Neural cell (in vitro differentiated cells): ENCODE measurements at regions not wholly inside any gene's neighbourhood (a gene's known extent, or its start where the extent isn't known, plus 50 kb on each side); places are given as distances from the start of the nearest gene placed in this dataset.

ENCODE experiments used
- H2AFZ ChIP-seq: fragments of 200-600, 300-800 bp; sonication (generic), shearing (Covaris generic); 2 replicates; pipeline ENCODE4 v1.6.0; 2014; ENCODE audit warnings: low read depth, mild to moderate bottlenecking, antibody characterized with exemption, low read length, moderate library complexity
- H3F3A ChIP-seq: fragments of 200-600 bp; shearing (Covaris generic); 2 replicates; pipeline ENCODE4 v1.6.1; 2016; ENCODE audit warnings: mild to moderate bottlenecking, moderate library complexity, mixed read lengths, antibody characterized with exemption, low read length; ENCODE audit not compliant: insufficient read depth, poor library complexity, severe bottlenecking
- H3K27ac ChIP-seq: fragments of 200-600, 300-800 bp; sonication (generic), shearing (Covaris generic); 2 replicates; pipeline ENCODE4 v1.5.1; 2014; ENCODE audit warnings: mild to moderate bottlenecking, low read length, moderate library complexity
- H3K27me3 ChIP-seq: fragments of 300-800, 200-600 bp; sonication (generic), shearing (Covaris generic); 2 replicates; pipeline ENCODE4 v1.6.0; 2014; ENCODE audit warnings: mild to moderate bottlenecking, low read depth, low read length, moderate library complexity; ENCODE audit not compliant: insufficient read depth
- H3K36me3 ChIP-seq: fragments of 300-800, 200-600 bp; sonication (generic), shearing (Covaris generic); 2 replicates; pipeline ENCODE4 v1.5.1; 2014; ENCODE audit warnings: mild to moderate bottlenecking, antibody characterized with exemption, low read length, moderate library complexity; ENCODE audit not compliant: insufficient read depth
- H3K4me2 ChIP-seq: fragments of 300-800, 200-600 bp; sonication (generic), shearing (Covaris generic); 2 replicates; pipeline ENCODE4 v1.6.0; 2014; ENCODE audit warnings: mild to moderate bottlenecking, low read length
- H3K4me3 ChIP-seq: fragments of 300-800, 200-600 bp; sonication (generic), shearing (Covaris generic); 2 replicates; pipeline ENCODE4 v1.5.1; 2014; ENCODE audit warnings: mild to moderate bottlenecking, low read length, moderate library complexity
- H3K79me2 ChIP-seq: fragments of 200-600 bp; shearing (Covaris generic); replicated peaks from 2 replicates; pipeline ENCODE4 v1.6.0; 2014; ENCODE audit warnings: mild to moderate bottlenecking, low read length, moderate library complexity; ENCODE audit not compliant: insufficient read depth
- H3K9ac ChIP-seq: fragments of 300-800, 200-600 bp; sonication (generic), shearing (Covaris generic); 2 replicates; pipeline ENCODE4 v1.6.1; 2016; ENCODE audit warnings: mild to moderate bottlenecking, low read length, mixed read lengths
- H3K9me2 ChIP-seq: fragments of 200-600 bp; shearing (Covaris generic); 2 replicates; pipeline ENCODE4 v1.6.1; 2016; ENCODE audit warnings: mild to moderate bottlenecking, low read length, mixed read lengths; ENCODE audit not compliant: insufficient read depth
- H3K9me3 ChIP-seq: fragments of 200-600, 300-800 bp; sonication (generic), shearing (Covaris generic); 2 replicates; pipeline ENCODE4 v1.6.1; 2016; ENCODE audit warnings: mild to moderate bottlenecking, mixed run types, low read length, moderate library complexity, mixed read lengths
- H4K20me1 ChIP-seq: fragments of 200-600 bp; shearing (Covaris generic); 2 replicates; pipeline ENCODE4 v1.6.1; 2016; ENCODE audit warnings: mild to moderate bottlenecking, mixed run types; ENCODE audit not compliant: insufficient read depth
- EP300 ChIP-seq: fragments of 450-650 bp; conservative IDR thresholded peaks from 2 replicates; pipeline ENCODE4 v1.6.1; 2014; ENCODE audit warnings: antibody characterized with exemption, mild to moderate bottlenecking, moderate library complexity; ENCODE audit not compliant: poor library complexity, severe bottlenecking
- EZH2 ChIP-seq: fragments of 200-600, 300-800 bp; shearing (Covaris generic), sonication (generic); IDR thresholded peaks from 2 replicates; pipeline ENCODE4 v1.6.1; 2014; ENCODE audit warnings: antibody characterized with exemption, low read length, borderline replicate concordance, mild to moderate bottlenecking; ENCODE audit not compliant: insufficient read depth, poor library complexity, severe bottlenecking
- MXI1 ChIP-seq: fragments of 450-650 bp; conservative IDR thresholded peaks from 2 replicates; pipeline ENCODE4 v1.6.1; 2014; ENCODE audit warnings: antibody characterized with exemption, mild to moderate bottlenecking; ENCODE audit not compliant: poor library complexity, severe bottlenecking
- POLR2AphosphoS5 ChIP-seq: IDR thresholded peaks from 2 replicates; pipeline ENCODE4 v1.6.1; 2012
- RAD21 ChIP-seq: fragments of 450-650 bp; conservative IDR thresholded peaks from 2 replicates; pipeline ENCODE4 v1.6.1; 2014; ENCODE audit warnings: antibody characterized with exemption, mild to moderate bottlenecking, moderate library complexity
- SMC3 ChIP-seq: fragments of 450-650 bp; conservative IDR thresholded peaks from 2 replicates; pipeline ENCODE4 v1.6.1; 2014; ENCODE audit warnings: antibody characterized with exemption, mild to moderate bottlenecking, moderate library complexity; ENCODE audit not compliant: poor library complexity
- TAF1 ChIP-seq: IDR thresholded peaks from 2 replicates; pipeline ENCODE4 v1.6.1; 2012; ENCODE audit warnings: low read depth
- TF ChIP-seq, protein P1 (sequence below): IDR thresholded peaks from 2 replicates; pipeline ENCODE4 v1.6.1; 2012; ENCODE audit warnings: borderline replicate concordance
- TF ChIP-seq, protein P2 (sequence below): fragments of 450-650 bp; IDR thresholded peaks from 2 replicates; pipeline ENCODE4 v1.5.1; 2014; ENCODE audit warnings: antibody characterized with exemption, mild to moderate bottlenecking, moderate library complexity; ENCODE audit not compliant: poor library complexity, severe bottlenecking

DNA sequence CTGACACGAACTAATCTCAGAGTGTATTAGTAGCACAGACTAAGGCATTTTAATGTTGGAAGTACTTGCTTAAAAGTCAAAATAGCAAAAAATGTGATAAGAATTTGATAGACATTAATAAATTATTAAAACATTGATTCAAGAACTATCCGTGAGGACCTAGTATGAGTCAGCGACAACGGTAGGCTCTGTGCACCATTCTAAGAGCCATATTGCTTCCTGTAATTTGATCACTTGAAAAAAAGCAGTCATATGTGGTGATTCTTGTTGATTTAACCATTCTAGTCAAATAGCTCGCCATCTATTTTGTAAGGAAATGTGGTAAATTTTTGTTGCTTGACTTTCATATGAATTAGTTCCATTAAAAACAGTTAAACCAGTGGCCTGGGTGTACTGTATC is 534.9 kb upstream of the ARRDC4 start:
- Histone ChIP-seq H3K9me2 (no peaks in the 10 kb centered on the region), H3K79me2 (no peaks in the 10 kb centered on the region), H3K27me3 (no peaks in the 10 kb centered on the region), H3K27ac (no peak overlapping the region), H3F3A (no peaks in the 10 kb centered on the region), H3K4me2 (no peak overlapping the region), H4K20me1 (no peaks in the 10 kb centered on the region), H3K9ac (no peak overlapping the region), H3K36me3 (no peaks in the 10 kb centered on the region), H2AFZ (no peak overlapping the region), H3K4me3 (no peak overlapping the region), H3K9me3 (no peaks in the 10 kb centered on the region)
- TF ChIP-seq TAF1 (no peak), POLR2AphosphoS5 (no peak), SMC3 (no peak), MXI1 (no peak), EZH2 (no peak), RAD21 (no peak), EP300 (no peak)
- TF ChIP-seq, protein P1, sequence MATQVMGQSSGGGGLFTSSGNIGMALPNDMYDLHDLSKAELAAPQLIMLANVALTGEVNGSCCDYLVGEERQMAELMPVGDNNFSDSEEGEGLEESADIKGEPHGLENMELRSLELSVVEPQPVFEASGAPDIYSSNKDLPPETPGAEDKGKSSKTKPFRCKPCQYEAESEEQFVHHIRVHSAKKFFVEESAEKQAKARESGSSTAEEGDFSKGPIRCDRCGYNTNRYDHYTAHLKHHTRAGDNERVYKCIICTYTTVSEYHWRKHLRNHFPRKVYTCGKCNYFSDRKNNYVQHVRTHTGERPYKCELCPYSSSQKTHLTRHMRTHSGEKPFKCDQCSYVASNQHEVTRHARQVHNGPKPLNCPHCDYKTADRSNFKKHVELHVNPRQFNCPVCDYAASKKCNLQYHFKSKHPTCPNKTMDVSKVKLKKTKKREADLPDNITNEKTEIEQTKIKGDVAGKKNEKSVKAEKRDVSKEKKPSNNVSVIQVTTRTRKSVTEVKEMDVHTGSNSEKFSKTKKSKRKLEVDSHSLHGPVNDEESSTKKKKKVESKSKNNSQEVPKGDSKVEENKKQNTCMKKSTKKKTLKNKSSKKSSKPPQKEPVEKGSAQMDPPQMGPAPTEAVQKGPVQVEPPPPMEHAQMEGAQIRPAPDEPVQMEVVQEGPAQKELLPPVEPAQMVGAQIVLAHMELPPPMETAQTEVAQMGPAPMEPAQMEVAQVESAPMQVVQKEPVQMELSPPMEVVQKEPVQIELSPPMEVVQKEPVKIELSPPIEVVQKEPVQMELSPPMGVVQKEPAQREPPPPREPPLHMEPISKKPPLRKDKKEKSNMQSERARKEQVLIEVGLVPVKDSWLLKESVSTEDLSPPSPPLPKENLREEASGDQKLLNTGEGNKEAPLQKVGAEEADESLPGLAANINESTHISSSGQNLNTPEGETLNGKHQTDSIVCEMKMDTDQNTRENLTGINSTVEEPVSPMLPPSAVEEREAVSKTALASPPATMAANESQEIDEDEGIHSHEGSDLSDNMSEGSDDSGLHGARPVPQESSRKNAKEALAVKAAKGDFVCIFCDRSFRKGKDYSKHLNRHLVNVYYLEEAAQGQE = no peak
- TF ChIP-seq, protein P2, sequence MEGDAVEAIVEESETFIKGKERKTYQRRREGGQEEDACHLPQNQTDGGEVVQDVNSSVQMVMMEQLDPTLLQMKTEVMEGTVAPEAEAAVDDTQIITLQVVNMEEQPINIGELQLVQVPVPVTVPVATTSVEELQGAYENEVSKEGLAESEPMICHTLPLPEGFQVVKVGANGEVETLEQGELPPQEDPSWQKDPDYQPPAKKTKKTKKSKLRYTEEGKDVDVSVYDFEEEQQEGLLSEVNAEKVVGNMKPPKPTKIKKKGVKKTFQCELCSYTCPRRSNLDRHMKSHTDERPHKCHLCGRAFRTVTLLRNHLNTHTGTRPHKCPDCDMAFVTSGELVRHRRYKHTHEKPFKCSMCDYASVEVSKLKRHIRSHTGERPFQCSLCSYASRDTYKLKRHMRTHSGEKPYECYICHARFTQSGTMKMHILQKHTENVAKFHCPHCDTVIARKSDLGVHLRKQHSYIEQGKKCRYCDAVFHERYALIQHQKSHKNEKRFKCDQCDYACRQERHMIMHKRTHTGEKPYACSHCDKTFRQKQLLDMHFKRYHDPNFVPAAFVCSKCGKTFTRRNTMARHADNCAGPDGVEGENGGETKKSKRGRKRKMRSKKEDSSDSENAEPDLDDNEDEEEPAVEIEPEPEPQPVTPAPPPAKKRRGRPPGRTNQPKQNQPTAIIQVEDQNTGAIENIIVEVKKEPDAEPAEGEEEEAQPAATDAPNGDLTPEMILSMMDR = no peak

DNA sequence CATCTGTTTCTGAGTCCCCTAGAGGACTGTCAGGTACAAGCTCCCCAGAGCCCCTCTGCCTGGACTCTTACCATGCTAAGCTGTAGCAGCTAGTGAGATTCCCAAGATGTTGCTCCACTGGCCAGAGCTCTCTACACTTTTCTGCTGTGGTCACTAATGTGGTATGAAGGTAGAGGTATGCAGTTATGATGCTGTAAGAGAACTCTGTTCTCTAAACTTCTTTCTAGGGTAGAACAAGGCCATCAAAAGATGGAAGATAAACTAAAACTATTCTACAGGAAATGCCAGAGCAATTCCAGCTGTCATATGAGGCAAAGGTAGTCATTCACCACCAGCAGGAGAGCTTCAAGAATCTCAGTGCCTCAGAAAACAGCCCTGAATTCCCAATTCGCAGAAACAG is 517.4 kb upstream of the ARRDC4 start:
- Histone ChIP-seq H3K27me3 (no peaks in the 10 kb centered on the region), H3K36me3 (no peaks in the 10 kb centered on the region), H3K27ac (no peak overlapping the region), H3K4me3 (no peak overlapping the region), H4K20me1 (no peaks in the 10 kb centered on the region), H3K9me2 (no peaks in the 10 kb centered on the region), H3K79me2 (no peaks in the 10 kb centered on the region), H3K4me2 (no peak overlapping the region), H2AFZ (no peak overlapping the region), H3K9ac (no peak overlapping the region), H3K9me3 (no peaks in the 10 kb centered on the region), H3F3A (no peaks in the 10 kb centered on the region)
- no peak for TF ChIP-seq EP300

DNA sequence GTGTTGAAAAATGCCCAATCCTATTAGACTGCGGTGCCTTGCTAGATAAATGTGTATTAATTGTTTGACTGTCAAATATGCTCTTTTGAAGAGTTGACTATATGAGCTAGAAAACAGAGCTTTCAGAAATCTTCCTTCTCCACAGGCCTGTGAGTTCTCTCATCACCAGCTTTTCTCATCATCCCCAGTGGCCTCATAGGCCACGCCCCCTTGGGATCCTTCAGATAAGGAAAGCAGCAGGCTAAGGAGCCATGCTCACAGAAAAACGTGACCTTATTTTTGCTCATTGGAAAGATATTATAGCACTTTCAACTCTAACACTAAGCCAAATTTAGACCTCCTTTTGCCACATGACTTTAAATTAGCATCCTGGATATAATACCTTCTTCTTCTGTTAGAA is 514.4 kb upstream of the ARRDC4 start:
- Histone ChIP-seq H3F3A (no peaks in the 10 kb centered on the region), H3K36me3 (no peaks in the 10 kb centered on the region), H3K4me3 (no peak overlapping the region), H3K9ac (no peak overlapping the region), H3K9me3 (no peaks in the 10 kb centered on the region), H3K27ac (no peak overlapping the region), H3K9me2 (no peaks in the 10 kb centered on the region), H2AFZ (no peak overlapping the region), H4K20me1 (no peaks in the 10 kb centered on the region), H3K4me2 (no peak overlapping the region), H3K27me3 (no peaks in the 10 kb centered on the region), H3K79me2 (no peaks in the 10 kb centered on the region)
- no peak for TF ChIP-seq MXI1
- no peak for TF ChIP-seq POLR2AphosphoS5
- TF ChIP-seq, protein P1 = no peak
- TF ChIP-seq, protein P2 = no peak
- no peak for TF ChIP-seq EZH2
- TF ChIP-seq EP300 = no peak
- no peak for TF ChIP-seq SMC3
- no peak for TF ChIP-seq TAF1
